ENCODE measurements at regions not wholly inside any gene's neighbourhood (a gene's known extent, or its start where the extent isn't known, plus 50 kb on each side); places are given as distances from the start of the nearest gene placed in this dataset.

- no TSS peak for BruUV-seq (replicated peaks)
- 2% methylated on average over 4 of the region's 4 CpGs for WGBS (ENCODE audit: low lambda C conversion rate)
- DNase-seq (ENCODE audit: low spot score) (no peak), FAIRE-seq (no peak), ATAC-seq (no peak)
- no peak for TF ChIP-seq ZNF746 (CRISPR knock-in tag; IDR thresholded peaks at IDR 0.05)
- no peak for TF ChIP-seq KDM5B (CRISPR knock-in tag; IDR thresholded peaks at IDR 0.05; ENCODE audit: borderline replicate concordance)
- no peak for TF ChIP-seq HINFP (CRISPR knock-in tag; IDR thresholded peaks at IDR 0.05; ENCODE audit: low read depth)
- TF ChIP-seq ZNF691 (CRISPR knock-in tag; IDR thresholded peaks at IDR 0.05; ENCODE audit: borderline replicate concordance, low read depth), result no peak
- TF ChIP-seq SNRNP70 (IDR thresholded peaks at IDR 0.05; ENCODE audit: low read depth, low read length), result no peak
- TF ChIP-seq MTF2 (CRISPR knock-in tag; IDR thresholded peaks at IDR 0.05; ENCODE audit: borderline replicate concordance), result no peak
- TF ChIP-seq FOSL1 (CRISPR knock-in tag; IDR thresholded peaks at IDR 0.05; ENCODE audit: borderline replicate concordance), result no peak
- no peak overlapping the region for H3K4me3 ChIP-seq (replicated peaks in 1 of 3; ENCODE audit: insufficient read depth in 1 of 3, low read depth in 2 of 3, low read length in 3 of 3)
- in situ Hi-C loops (cut with HindIII; ENCODE audit: extremely low pct_ligation_motif_present, low pct_unique_long_range_greater_than_20kb) (no loop called here), intact Hi-C loops (cut with micrococcal nuclease; ENCODE audit: unreplicated experiment) (no loop called here)
- H4K20me1 ChIP-seq (ENCODE audit: insufficient read depth, low read length), result no peaks in the 10 kb centered on the region
- no peaks in the 10 kb centered on the region for H3K9me3 ChIP-seq (ENCODE audit: low read length)
- CTCF ChIA-PET (ENCODE audit: low intra/inter-chr PET ratio, low total read pairs), result no interaction called here
- no peak overlapping the region for H3K9ac ChIP-seq (ENCODE audit: insufficient read depth, low read depth, low read length)
- H3K36me3 ChIP-seq (replicated peaks in 1 of 2; ENCODE audit: control insufficient read depth in 1 of 2, insufficient read depth in 2 of 2, low read length in 2 of 2), result no peaks in the 10 kb centered on the region
- no peaks in the 10 kb centered on the region for H3K27me3 ChIP-seq (ENCODE audit: control insufficient read depth in 1 of 2, insufficient read depth in 2 of 2, low read length in 2 of 2)
- POLR2A ChIA-PET, result no interaction called here
- H3K27ac ChIP-seq (ENCODE audit: extremely low read length, insufficient read depth, low read length), result no peak overlapping the region
- no peak overlapping the region for H2AFZ ChIP-seq (ENCODE audit: low read length)
- H3K4me1 ChIP-seq (ENCODE audit: insufficient read depth, low read length), result no peaks in the 10 kb centered on the region
- no peaks in the 10 kb centered on the region for H3K79me2 ChIP-seq (ENCODE audit: insufficient read depth, low read length)
- H3K4me2 ChIP-seq (ENCODE audit: low read depth, low read length), result no peak overlapping the region
Observed at GRCh38 chr1:74824497-74825107, 91.7 kb downstream of the TYW3 start.
